H9 (cell line): ENCODE measurements at regions not wholly inside any gene's neighbourhood (a gene's known extent, or its start where the extent isn't known, plus 50 kb on each side); places are given as distances from the start of the nearest gene placed in this dataset.

Source experiments
- DNase-seq: peaks from one replicate; pipeline ENCODE4 v3.0.0-alpha.2; 2017
- H2AFZ ChIP-seq: one replicate; pipeline ENCODE4 v1.6.1; 2013; ENCODE audit warnings: mild to moderate bottlenecking, low read length, control low read depth, moderate library complexity
- H2AK5ac ChIP-seq: 2 replicates; pipeline ENCODE4 v1.6.1; 2013; ENCODE audit warnings: low read length, control low read depth, mixed read lengths; ENCODE audit not compliant: insufficient read length
- H2BK120ac ChIP-seq: one replicate; pipeline ENCODE4 v1.6.1; 2013; ENCODE audit warnings: low read depth, mild to moderate bottlenecking, low read length, control low read depth, inconsistent platforms; ENCODE audit not compliant: poor library complexity, severe bottlenecking
- H2BK12ac ChIP-seq: 2 replicates; pipeline ENCODE4 v1.6.1; 2013; ENCODE audit warnings: low read length, control low read depth, mixed read lengths, low read depth; ENCODE audit not compliant: insufficient read length
- H2BK15ac ChIP-seq: 2 replicates; pipeline ENCODE4 v1.6.1; 2013; ENCODE audit warnings: low read depth, low read length, control low read depth
- H2BK20ac ChIP-seq: one replicate; pipeline ENCODE4 v1.6.1; 2013; ENCODE audit warnings: low read depth, mild to moderate bottlenecking, low read length, control low read depth, inconsistent platforms; ENCODE audit not compliant: poor library complexity, severe bottlenecking
- H2BK5ac ChIP-seq: 2 replicates; pipeline ENCODE4 v1.6.1; 2013; ENCODE audit warnings: low read length, control low read depth, mixed read lengths; ENCODE audit not compliant: insufficient read length
- H3K14ac ChIP-seq: 2 replicates; pipeline ENCODE4 v1.6.1; 2013; ENCODE audit warnings: low read length, control low read depth; ENCODE audit not compliant: insufficient read depth
- H3K18ac ChIP-seq: 2 replicates; pipeline ENCODE4 v1.6.1; 2013; ENCODE audit warnings: low read depth, mild to moderate bottlenecking, mixed read lengths, low read length, control low read depth; ENCODE audit not compliant: insufficient read length
- H3K23ac ChIP-seq: 2 replicates; pipeline ENCODE4 v1.6.1; 2013; ENCODE audit warnings: low read length, control low read depth, mixed read lengths, low read depth; ENCODE audit not compliant: insufficient read length
- H3K23me2 ChIP-seq: 2 replicates; pipeline ENCODE4 v1.6.1; 2013; ENCODE audit warnings: low read depth, mild to moderate bottlenecking, mixed read lengths, low read length, control low read depth; ENCODE audit not compliant: insufficient read length, poor library complexity, severe bottlenecking
- H3K27ac ChIP-seq: 2 replicates; pipeline ENCODE4 v1.5.1; 2013; ENCODE audit warnings: low read length, control low read depth, mixed read lengths, low read depth; ENCODE audit not compliant: insufficient read length
- H3K27me3 ChIP-seq: 2 replicates; pipeline ENCODE4 v1.6.1; 2013; ENCODE audit warnings: low read length, control low read depth, inconsistent platforms; ENCODE audit not compliant: insufficient read depth
- H3K4ac ChIP-seq: 2 replicates; pipeline ENCODE4 v1.6.1; 2013; ENCODE audit warnings: low read depth, mild to moderate bottlenecking, control low read depth, inconsistent platforms, low read length, moderate library complexity
- H3K4me1 ChIP-seq: 2 replicates; pipeline ENCODE4 v1.6.1; 2013; ENCODE audit warnings: low read length, control low read depth, inconsistent platforms; ENCODE audit not compliant: insufficient read depth
- H3K4me2 ChIP-seq: 2 replicates; pipeline ENCODE4 v1.6.1; 2013; ENCODE audit warnings: low read length, control low read depth, mixed read lengths; ENCODE audit not compliant: insufficient read length, insufficient read depth
- H3K56ac ChIP-seq: 2 replicates; pipeline ENCODE4 v1.6.1; 2013; ENCODE audit warnings: low read depth, mild to moderate bottlenecking, mixed read lengths, low read length, control low read depth; ENCODE audit not compliant: insufficient read length
- H3K79me1 ChIP-seq: 2 replicates; pipeline ENCODE4 v1.6.1; 2013; ENCODE audit warnings: low read depth, mild to moderate bottlenecking, moderate library complexity, low read length, control low read depth, inconsistent platforms; ENCODE audit not compliant: insufficient read depth, poor library complexity, severe bottlenecking
- H3K79me2 ChIP-seq: 2 replicates; pipeline ENCODE4 v1.6.1; 2013; ENCODE audit warnings: low read length, control low read depth, inconsistent platforms; ENCODE audit not compliant: insufficient read depth
- H3K9ac ChIP-seq: 2 replicates; pipeline ENCODE4 v1.6.1; 2013; ENCODE audit warnings: low read length, control low read depth, mixed read lengths; ENCODE audit not compliant: insufficient read length; ENCODE audit errors: extremely low read depth
- H3K9me3 ChIP-seq: one replicate; pipeline ENCODE4 v1.6.1; 2013; ENCODE audit warnings: low read depth, low read length, inconsistent platforms; ENCODE audit not compliant: control insufficient read depth
- H3T11ph ChIP-seq: one replicate; pipeline ENCODE4 v1.6.1; 2013; ENCODE audit warnings: mild to moderate bottlenecking, low read length, control low read depth, inconsistent platforms
- H4K20me1 ChIP-seq: one replicate; pipeline ENCODE4 v1.6.1; 2013; ENCODE audit not compliant: control insufficient read depth, insufficient read length, insufficient read depth
- H4K5ac ChIP-seq: 2 replicates; pipeline ENCODE4 v1.6.1; 2013; ENCODE audit warnings: low read depth, mild to moderate bottlenecking, mixed read lengths, low read length, control low read depth; ENCODE audit not compliant: insufficient read length
- H4K8ac ChIP-seq: replicated peaks from 2 replicates; pipeline ENCODE4 v1.6.1; 2013; ENCODE audit warnings: low read length, control low read depth, mixed read lengths, low read depth; ENCODE audit not compliant: insufficient read length
- H4K91ac ChIP-seq: 2 replicates; pipeline ENCODE4 v1.6.1; 2013; ENCODE audit warnings: low read depth, mild to moderate bottlenecking, moderate library complexity, mixed read lengths, low read length, control low read depth; ENCODE audit not compliant: insufficient read length
- H3K27ac Mint-ChIP-seq, 3 experiments: 2 replicates in 2 of 3; 3 replicates in 1 of 3; pipeline ENCODE4 v1.8.0; 2020 to 2021; ENCODE audit warnings: mixed read lengths in 3 of 3, mild to moderate bottlenecking in 1 of 3, moderate library complexity in 1 of 3
- H3K27me3 Mint-ChIP-seq: 2 replicates; pipeline ENCODE4 v1.8.0; 2021; ENCODE audit warnings: low read depth, mild to moderate bottlenecking, moderate library complexity, mixed read lengths
- H3K36me3 Mint-ChIP-seq, 3 experiments: 2 replicates in 2 of 3; 3 replicates in 1 of 3; pipeline ENCODE4 v1.8.0; 2020 to 2021; ENCODE audit warnings: low read depth in 3 of 3, mixed read lengths in 3 of 3; ENCODE audit not compliant: insufficient read depth in 1 of 3
- H3K4me1 Mint-ChIP-seq, 2 experiments: 2 replicates each; pipeline ENCODE4 v1.8.0; 2020; ENCODE audit warnings: mixed read lengths in 2 of 2
- H3K4me3 Mint-ChIP-seq, 2 experiments: 2 replicates in 1 of 2; 3 replicates in 1 of 2; pipeline ENCODE4 v1.8.0; 2020 to 2021; ENCODE audit warnings: mild to moderate bottlenecking in 2 of 2, mixed read lengths in 2 of 2, moderate library complexity in 1 of 2
- H3K9me3 Mint-ChIP-seq, 2 experiments: 2 replicates in 1 of 2; 3 replicates in 1 of 2; pipeline ENCODE4 v1.8.0; 2020; ENCODE audit warnings: mild to moderate bottlenecking in 2 of 2, mixed read lengths in 2 of 2, moderate library complexity in 1 of 2
- CTCF ChIP-seq: fragments of 200-600 bp; sonication (generic); conservative IDR thresholded peaks from 3 replicates; pipeline ENCODE4 v1.8.0; 2021; ENCODE audit warnings: antibody characterized with exemption, mild to moderate bottlenecking
- WGBS: extraction: QIAGEN DNeasy Blood & Tissue Kit; methylation state at CpG from one replicate; pipeline ENCODE4 v1.1.7; 2013; ENCODE audit warnings: missing lambda C conversion rate, low lambda C conversion rate, mixed read lengths; ENCODE audit not compliant: insufficient read length; ENCODE audit errors: extremely low coverage; 5-methylcytosine and 5-hydroxymethylcytosine counted together

GRCh38 chr5:145629047-145629446, 206.1 kb downstream of the PRELID2 start:
- no peak overlapping the region for H3K4me2 ChIP-seq
- WGBS = no CpG with 5 or more reads among the region's 3 CpGs

More at GRCh38 chr5:145629047-145629446, 206.1 kb downstream of the PRELID2 start:
- no peak overlapping the region for H3K18ac ChIP-seq
- H4K8ac ChIP-seq = no peak overlapping the region
- no peak overlapping the region for H2AFZ ChIP-seq
- no peak overlapping the region for H4K5ac ChIP-seq
- H3K9me3 ChIP-seq = no peaks in the 10 kb centered on the region
- no peaks in the 10 kb centered on the region for H3K27me3 ChIP-seq
- Mint-ChIP-seq H3K4me1 (peaks cover 0 to 8% of the 10 kb centered on the region in 2 experiments; a peak in 2 of 4 replicates), H3K36me3 (peaks cover 1 to 2% (median 2%) of the 10 kb centered on the region in 3 experiments; a peak in 4 of 7 replicates), H3K9me3 (peaks cover 0 to 3% of the 10 kb centered on the region in 2 experiments; a peak in 2 of 5 replicates), H3K27ac (no peak overlapping the region; a peak in 1 of 7 replicates), H3K4me3 (no peak overlapping the region), H3K27me3 (no peaks in the 10 kb centered on the region)
- H4K20me1 ChIP-seq = no peaks in the 10 kb centered on the region
- H3K4me1 ChIP-seq = no peaks in the 10 kb centered on the region
- no peak overlapping the region for H2BK20ac ChIP-seq
- no peak overlapping the region for H3K27ac ChIP-seq
- no peak overlapping the region for H3K23ac ChIP-seq
- no peak for DNase-seq
- no peaks in the 10 kb centered on the region for H3K23me2 ChIP-seq
- H3K9ac ChIP-seq = no peak overlapping the region
- no peak overlapping the region for H3T11ph ChIP-seq
- no peak overlapping the region for H2BK15ac ChIP-seq
- no peak overlapping the region for H2BK5ac ChIP-seq
- no peaks in the 10 kb centered on the region for H3K79me2 ChIP-seq
- H4K91ac ChIP-seq = no peak overlapping the region
- TF ChIP-seq CTCF = no peak
- no peak overlapping the region for H2BK12ac ChIP-seq
- no peaks in the 10 kb centered on the region for H3K79me1 ChIP-seq
- no peak overlapping the region for H3K56ac ChIP-seq
- H3K14ac ChIP-seq = no peak overlapping the region
- no peak overlapping the region for H3K4ac ChIP-seq
- no peak overlapping the region for H2BK120ac ChIP-seq
- no peak overlapping the region for H2AK5ac ChIP-seq
